K562 (cell line): ENCODE measurements at regions not wholly inside any gene's neighbourhood (a gene's known extent, or its start where the extent isn't known, plus 50 kb on each side); places are given as distances from the start of the nearest gene placed in this dataset.

Source experiments
- ATAC-seq: fragments of 200-7000 bp; cut with Tn5 transposase; 3 replicates; pipeline ENCODE4 v1.9.1; 2020; ENCODE audit warnings: moderate library complexity
- BruUV-seq: library from RNA; stranded (reverse); fragments of 400-500 nt; replicated peaks from 2 replicates; lab custom pipeline; 2021; lab: Mats Ljungman, UMichigan
- CTCF ChIA-PET: fragments of 300-600 bp; formaldehyde crosslinking; extraction: SDS; loops from one replicate; lab custom pipeline; 2021; ENCODE audit warnings: low intra/inter-chr PET ratio; lab: Yijun Ruan, JAX
- POLR2A ChIA-PET: fragments of 300-600, 350-650 bp; sonication (Branson Sonifier 250); formaldehyde crosslinking; extraction: SDS; loops from one replicate; lab custom pipeline; 2021; ENCODE audit warnings: antibody characterized with exemption, inconsistent platforms; lab: Yijun Ruan, JAX
- DNase-seq, 4 experiments: peaks; one replicate each; pipeline versions ENCODE4 v3.0.0 to v3.0.0-alpha.2; 2011 to 2018; ENCODE audit warnings: low spot score in 3 of 4, mixed read lengths in 3 of 4; ENCODE audit errors: extremely low read depth in 1 of 4
- FAIRE-seq: peaks from 2 replicates; lab custom pipeline; 2011; peaks lifted over from hg19 to GRCh38; lab: Jason Lieb, UNC
- H2AFZ ChIP-seq: 2 replicates; pipeline ENCODE4 v1.6.0; 2011; ENCODE audit warnings: low read depth, low read length, control low read depth, inconsistent platforms
- H3K27ac ChIP-seq: fragments of 200-600 bp; 3 replicates; pipeline ENCODE4 v1.8.0; 2011; ENCODE audit warnings: low read depth, mild to moderate bottlenecking, control low read depth, inconsistent platforms, low read length, moderate library complexity, mixed read lengths; ENCODE audit errors: extremely low read depth
- H3K27me3 ChIP-seq, 2 experiments: fragments of 300-600 bp in 1 of 2; 2 replicates in 1 of 2; 3 replicates in 1 of 2; pipeline versions ENCODE4 v1.6.0 to v1.8.0; 2011; ENCODE audit warnings: inconsistent platforms in 2 of 2, low read length in 2 of 2, mild to moderate bottlenecking in 1 of 2, mixed read lengths in 1 of 2, moderate library complexity in 1 of 2; ENCODE audit not compliant: control insufficient read depth in 2 of 2, insufficient read depth in 2 of 2
- H3K36me3 ChIP-seq: fragments of 300-600 bp; 3 replicates; pipeline ENCODE4 v1.8.0; 2011; ENCODE audit warnings: mild to moderate bottlenecking, low read length, inconsistent platforms; ENCODE audit not compliant: control insufficient read depth, insufficient read depth
- H3K4me1 ChIP-seq, 2 experiments: fragments of 200-600 bp in 1 of 2; replicated peaks in 1 of 2; 2 replicates in 1 of 2; 3 replicates in 1 of 2; pipeline versions ENCODE4 v1.5.1 to v1.8.0; 2011; ENCODE audit warnings: inconsistent platforms in 2 of 2, low read length in 2 of 2, mild to moderate bottlenecking in 1 of 2, mixed read lengths in 1 of 2, moderate library complexity in 1 of 2; ENCODE audit not compliant: control insufficient read depth in 2 of 2, insufficient read depth in 2 of 2
- H3K4me2 ChIP-seq: 2 replicates; pipeline ENCODE4 v1.6.1; 2011; ENCODE audit warnings: low read length, control low read depth, inconsistent platforms, mixed read lengths; ENCODE audit not compliant: insufficient read depth
- H3K4me3 ChIP-seq: fragments of 200-600 bp; sonication (generic), shearing (Covaris generic); 2 replicates; pipeline ENCODE4 v1.5.1; 2016; ENCODE audit warnings: control low read depth, inconsistent platforms
- H3K79me2 ChIP-seq: fragments of 200-600 bp; 3 replicates; pipeline ENCODE4 v1.8.0; 2011; ENCODE audit warnings: low read length, inconsistent platforms; ENCODE audit not compliant: control insufficient read depth, insufficient read depth
- H3K9ac ChIP-seq, 2 experiments: 2 replicates each; pipeline versions ENCODE4 v1.6.0 to v1.6.1; 2011; ENCODE audit warnings: low read depth in 2 of 2, low read length in 2 of 2, control low read depth in 1 of 2, inconsistent platforms in 1 of 2, mild to moderate bottlenecking in 1 of 2, mixed read lengths in 1 of 2; ENCODE audit not compliant: insufficient read depth in 1 of 2
- H3K9me1 ChIP-seq: one replicate; pipeline ENCODE4 v1.6.0; 2011; ENCODE audit warnings: inconsistent platforms, mild to moderate bottlenecking, low read length, moderate library complexity; ENCODE audit not compliant: control insufficient read depth, insufficient read depth
- H3K9me3 ChIP-seq: replicated peaks from 2 replicates; pipeline ENCODE4 v1.5.1; 2011; ENCODE audit warnings: low read depth, low read length, inconsistent platforms; ENCODE audit not compliant: control insufficient read depth, insufficient read depth
- H4K20me1 ChIP-seq: replicated peaks from 2 replicates; pipeline ENCODE4 v1.6.1; 2011; ENCODE audit warnings: low read length, inconsistent platforms, mixed read lengths; ENCODE audit not compliant: control insufficient read depth, insufficient read depth
- ARHGAP35 ChIP-seq: fragments of 450-650 bp; IDR thresholded peaks from 2 replicates; pipeline ENCODE4 v1.6.1; 2018; ENCODE audit not compliant: partially characterized antibody
- CBFA2T3 ChIP-seq: fragments of 450-650 bp; IDR thresholded peaks from 2 replicates; pipeline ENCODE4 v1.6.1; 2017
- CSDE1 ChIP-seq, 2 experiments: fragments of 450-650 bp; IDR thresholded peaks; 2 replicates each; pipeline ENCODE4 v1.6.1; 2016; ENCODE audit warnings: mild to moderate bottlenecking in 1 of 2
- ESRRA ChIP-seq: fragments of 450-650 bp; IDR thresholded peaks from 2 replicates; pipeline ENCODE4 v1.6.1; 2014; ENCODE audit warnings: low read depth, mild to moderate bottlenecking, moderate library complexity, borderline replicate concordance
- HMG20B ChIP-seq: fragments of 250-450 bp; sonication (Bioruptor Pico); IDR thresholded peaks from 2 replicates; pipeline ENCODE4 v1.5.0; 2021; ENCODE audit warnings: mild to moderate bottlenecking
- NR4A1 ChIP-seq, 2 experiments: fragments of 250-450 bp in 1 of 2; fragments of 450-650 bp in 1 of 2; sonication (Bioruptor Pico) in 1 of 2; IDR thresholded peaks; 2 replicates each; pipeline versions ENCODE4 v1.4.0 to v1.6.1; 2016 to 2020; ENCODE audit warnings: mild to moderate bottlenecking in 2 of 2, missing compliant biosample characterization in 1 of 2, missing genetic modification characterization in 1 of 2, moderate library complexity in 1 of 2
- TAF9B ChIP-seq: fragments of 450-650 bp; IDR thresholded peaks from 2 replicates; pipeline ENCODE4 v1.6.1; 2018; ENCODE audit warnings: mild to moderate bottlenecking; ENCODE audit not compliant: partially characterized antibody
- WHSC1 ChIP-seq: IDR thresholded peaks from one replicate; pipeline ENCODE4 v1.6.1; 2012; ENCODE audit warnings: low read length, control low read depth, inconsistent platforms
- ZNF41 ChIP-seq: fragments of 250-450 bp; sonication (Bioruptor Pico); conservative IDR thresholded peaks from 2 replicates; pipeline ENCODE4 v1.4.0; 2020; ENCODE audit warnings: mild to moderate bottlenecking
- WGBS: fragments of 100-300 bp; shearing (Covaris generic); methylation state at CpG from one replicate; pipeline ENCODE4 v1.1.6; 2016; ENCODE audit warnings: low coverage, mixed read lengths; ENCODE audit not compliant: insufficient coverage; ENCODE audit errors: missing lambda C conversion rate; 5-methylcytosine and 5-hydroxymethylcytosine counted together
- in situ Hi-C: fragments of 300-500 bp; cut with MboI; formaldehyde crosslinking; loops from 4 replicates; pipeline ENCODE4 v1.15.0; 2018; ENCODE audit warnings: inconsistent platforms, mixed read lengths
- intact Hi-C: fragments of 100-400 bp; cut with micrococcal nuclease; formaldehyde crosslinking; loops from 2 replicates; pipeline ENCODE4 v1.14.2; 2022
- TF ChIP-seq, protein P1 (sequence below): fragments of 450-650 bp; IDR thresholded peaks from 2 replicates; pipeline ENCODE4 v1.6.1; 2016; ENCODE audit warnings: mild to moderate bottlenecking, moderate library complexity
- TF ChIP-seq, protein P2 (sequence below): fragments of 250-450 bp; sonication (Bioruptor Pico); IDR thresholded peaks from 2 replicates; pipeline ENCODE4 v1.5.0; 2021

DNA sequence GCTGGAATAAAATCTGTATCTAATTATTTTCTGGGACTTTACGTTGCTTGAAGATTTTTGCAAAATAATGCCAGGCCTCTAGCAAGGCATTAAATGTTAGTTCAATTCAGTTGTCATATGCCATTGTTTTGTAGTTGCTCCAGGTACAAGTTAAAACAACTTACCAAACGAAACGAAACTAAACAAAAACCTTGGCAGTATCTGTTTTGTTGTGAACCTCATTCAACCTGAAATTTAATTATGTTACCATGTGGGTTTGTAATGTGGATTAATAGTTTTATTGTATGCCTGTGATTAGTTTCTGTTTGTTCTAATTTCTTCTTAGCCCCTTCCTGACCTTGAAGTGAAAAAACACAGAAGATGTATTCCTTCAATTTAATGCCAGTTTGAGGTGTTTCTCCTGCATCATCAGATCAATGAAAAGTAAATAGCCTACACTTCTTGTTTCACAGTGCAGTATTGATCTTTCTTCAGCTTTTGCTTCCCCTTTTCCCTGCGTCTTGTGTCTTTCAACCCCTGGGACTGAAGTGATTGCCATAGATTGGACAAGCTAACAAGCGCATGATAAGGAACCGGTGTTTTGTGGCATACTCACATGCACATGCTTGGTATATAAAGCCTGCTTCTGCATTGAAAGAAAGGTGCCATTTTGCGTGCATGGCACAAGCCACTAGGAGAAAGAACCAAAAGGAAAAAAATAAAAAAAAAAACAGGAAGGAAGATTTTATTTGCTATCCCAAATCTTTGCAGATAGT is 699.0 kb upstream of the ARRDC3 start:
- intact Hi-C loops (no loop called here), in situ Hi-C loops (no loop called here)
- no peaks in the 10 kb centered on the region for H3K79me2 ChIP-seq
- ATAC-seq (no peak), DNase-seq (no peak), FAIRE-seq (no peak)
- BruUV-seq: no TSS peak
- H2AFZ ChIP-seq: no peak overlapping the region
- no peak overlapping the region for H3K9ac ChIP-seq
- H3K36me3 ChIP-seq: no peaks in the 10 kb centered on the region
- H3K4me2 ChIP-seq: no peak overlapping the region
- H3K9me3 ChIP-seq: no peaks in the 10 kb centered on the region; the same call in 1 of the 2 replicates
- POLR2A ChIA-PET: no interaction called here
- H3K27ac ChIP-seq: no peak overlapping the region
- no peaks in the 10 kb centered on the region for H3K27me3 ChIP-seq
- H3K4me3 ChIP-seq: no peak overlapping the region
- CTCF ChIA-PET: no interaction called here
- no peaks in the 10 kb centered on the region for H4K20me1 ChIP-seq
- WGBS: 0% methylated on average over 7 of the region's 7 CpGs
- no peaks in the 10 kb centered on the region for H3K9me1 ChIP-seq
- no peaks in the 10 kb centered on the region for H3K4me1 ChIP-seq
- no peak for TF ChIP-seq CBFA2T3
- TF ChIP-seq ESRRA: no peak
- TF ChIP-seq WHSC1: no peak
- no peak for TF ChIP-seq NR4A1 (CRISPR knock-in tag; IDR thresholded peaks at IDR 0.05)
- no peak for TF ChIP-seq NR4A1 (tag; IDR thresholded peaks at IDR 0.05)
- no peak for TF ChIP-seq CSDE1 (IDR thresholded peaks at IDR 0.05)
- no peak for TF ChIP-seq ZNF41
- no peak for TF ChIP-seq ARHGAP35
- TF ChIP-seq, protein P1, sequence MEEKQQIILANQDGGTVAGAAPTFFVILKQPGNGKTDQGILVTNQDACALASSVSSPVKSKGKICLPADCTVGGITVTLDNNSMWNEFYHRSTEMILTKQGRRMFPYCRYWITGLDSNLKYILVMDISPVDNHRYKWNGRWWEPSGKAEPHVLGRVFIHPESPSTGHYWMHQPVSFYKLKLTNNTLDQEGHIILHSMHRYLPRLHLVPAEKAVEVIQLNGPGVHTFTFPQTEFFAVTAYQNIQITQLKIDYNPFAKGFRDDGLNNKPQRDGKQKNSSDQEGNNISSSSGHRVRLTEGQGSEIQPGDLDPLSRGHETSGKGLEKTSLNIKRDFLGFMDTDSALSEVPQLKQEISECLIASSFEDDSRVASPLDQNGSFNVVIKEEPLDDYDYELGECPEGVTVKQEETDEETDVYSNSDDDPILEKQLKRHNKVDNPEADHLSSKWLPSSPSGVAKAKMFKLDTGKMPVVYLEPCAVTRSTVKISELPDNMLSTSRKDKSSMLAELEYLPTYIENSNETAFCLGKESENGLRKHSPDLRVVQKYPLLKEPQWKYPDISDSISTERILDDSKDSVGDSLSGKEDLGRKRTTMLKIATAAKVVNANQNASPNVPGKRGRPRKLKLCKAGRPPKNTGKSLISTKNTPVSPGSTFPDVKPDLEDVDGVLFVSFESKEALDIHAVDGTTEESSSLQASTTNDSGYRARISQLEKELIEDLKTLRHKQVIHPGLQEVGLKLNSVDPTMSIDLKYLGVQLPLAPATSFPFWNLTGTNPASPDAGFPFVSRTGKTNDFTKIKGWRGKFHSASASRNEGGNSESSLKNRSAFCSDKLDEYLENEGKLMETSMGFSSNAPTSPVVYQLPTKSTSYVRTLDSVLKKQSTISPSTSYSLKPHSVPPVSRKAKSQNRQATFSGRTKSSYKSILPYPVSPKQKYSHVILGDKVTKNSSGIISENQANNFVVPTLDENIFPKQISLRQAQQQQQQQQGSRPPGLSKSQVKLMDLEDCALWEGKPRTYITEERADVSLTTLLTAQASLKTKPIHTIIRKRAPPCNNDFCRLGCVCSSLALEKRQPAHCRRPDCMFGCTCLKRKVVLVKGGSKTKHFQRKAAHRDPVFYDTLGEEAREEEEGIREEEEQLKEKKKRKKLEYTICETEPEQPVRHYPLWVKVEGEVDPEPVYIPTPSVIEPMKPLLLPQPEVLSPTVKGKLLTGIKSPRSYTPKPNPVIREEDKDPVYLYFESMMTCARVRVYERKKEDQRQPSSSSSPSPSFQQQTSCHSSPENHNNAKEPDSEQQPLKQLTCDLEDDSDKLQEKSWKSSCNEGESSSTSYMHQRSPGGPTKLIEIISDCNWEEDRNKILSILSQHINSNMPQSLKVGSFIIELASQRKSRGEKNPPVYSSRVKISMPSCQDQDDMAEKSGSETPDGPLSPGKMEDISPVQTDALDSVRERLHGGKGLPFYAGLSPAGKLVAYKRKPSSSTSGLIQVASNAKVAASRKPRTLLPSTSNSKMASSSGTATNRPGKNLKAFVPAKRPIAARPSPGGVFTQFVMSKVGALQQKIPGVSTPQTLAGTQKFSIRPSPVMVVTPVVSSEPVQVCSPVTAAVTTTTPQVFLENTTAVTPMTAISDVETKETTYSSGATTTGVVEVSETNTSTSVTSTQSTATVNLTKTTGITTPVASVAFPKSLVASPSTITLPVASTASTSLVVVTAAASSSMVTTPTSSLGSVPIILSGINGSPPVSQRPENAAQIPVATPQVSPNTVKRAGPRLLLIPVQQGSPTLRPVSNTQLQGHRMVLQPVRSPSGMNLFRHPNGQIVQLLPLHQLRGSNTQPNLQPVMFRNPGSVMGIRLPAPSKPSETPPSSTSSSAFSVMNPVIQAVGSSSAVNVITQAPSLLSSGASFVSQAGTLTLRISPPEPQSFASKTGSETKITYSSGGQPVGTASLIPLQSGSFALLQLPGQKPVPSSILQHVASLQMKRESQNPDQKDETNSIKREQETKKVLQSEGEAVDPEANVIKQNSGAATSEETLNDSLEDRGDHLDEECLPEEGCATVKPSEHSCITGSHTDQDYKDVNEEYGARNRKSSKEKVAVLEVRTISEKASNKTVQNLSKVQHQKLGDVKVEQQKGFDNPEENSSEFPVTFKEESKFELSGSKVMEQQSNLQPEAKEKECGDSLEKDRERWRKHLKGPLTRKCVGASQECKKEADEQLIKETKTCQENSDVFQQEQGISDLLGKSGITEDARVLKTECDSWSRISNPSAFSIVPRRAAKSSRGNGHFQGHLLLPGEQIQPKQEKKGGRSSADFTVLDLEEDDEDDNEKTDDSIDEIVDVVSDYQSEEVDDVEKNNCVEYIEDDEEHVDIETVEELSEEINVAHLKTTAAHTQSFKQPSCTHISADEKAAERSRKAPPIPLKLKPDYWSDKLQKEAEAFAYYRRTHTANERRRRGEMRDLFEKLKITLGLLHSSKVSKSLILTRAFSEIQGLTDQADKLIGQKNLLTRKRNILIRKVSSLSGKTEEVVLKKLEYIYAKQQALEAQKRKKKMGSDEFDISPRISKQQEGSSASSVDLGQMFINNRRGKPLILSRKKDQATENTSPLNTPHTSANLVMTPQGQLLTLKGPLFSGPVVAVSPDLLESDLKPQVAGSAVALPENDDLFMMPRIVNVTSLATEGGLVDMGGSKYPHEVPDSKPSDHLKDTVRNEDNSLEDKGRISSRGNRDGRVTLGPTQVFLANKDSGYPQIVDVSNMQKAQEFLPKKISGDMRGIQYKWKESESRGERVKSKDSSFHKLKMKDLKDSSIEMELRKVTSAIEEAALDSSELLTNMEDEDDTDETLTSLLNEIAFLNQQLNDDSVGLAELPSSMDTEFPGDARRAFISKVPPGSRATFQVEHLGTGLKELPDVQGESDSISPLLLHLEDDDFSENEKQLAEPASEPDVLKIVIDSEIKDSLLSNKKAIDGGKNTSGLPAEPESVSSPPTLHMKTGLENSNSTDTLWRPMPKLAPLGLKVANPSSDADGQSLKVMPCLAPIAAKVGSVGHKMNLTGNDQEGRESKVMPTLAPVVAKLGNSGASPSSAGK: no peak
- TF ChIP-seq HMG20B: no peak
- TF ChIP-seq, protein P2, sequence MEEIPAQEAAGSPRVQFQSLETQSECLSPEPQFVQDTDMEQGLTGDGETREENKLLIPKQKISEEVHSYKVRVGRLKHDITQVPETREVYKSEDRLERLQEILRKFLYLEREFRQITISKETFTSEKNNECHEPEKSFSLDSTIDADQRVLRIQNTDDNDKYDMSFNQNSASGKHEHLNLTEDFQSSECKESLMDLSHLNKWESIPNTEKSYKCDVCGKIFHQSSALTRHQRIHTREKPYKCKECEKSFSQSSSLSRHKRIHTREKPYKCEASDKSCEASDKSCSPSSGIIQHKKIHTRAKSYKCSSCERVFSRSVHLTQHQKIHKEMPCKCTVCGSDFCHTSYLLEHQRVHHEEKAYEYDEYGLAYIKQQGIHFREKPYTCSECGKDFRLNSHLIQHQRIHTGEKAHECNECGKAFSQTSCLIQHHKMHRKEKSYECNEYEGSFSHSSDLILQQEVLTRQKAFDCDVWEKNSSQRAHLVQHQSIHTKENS (CRISPR knock-in tag): no peak
- TF ChIP-seq TAF9B: no peak
